ENCODE measurements at regions not wholly inside any gene's neighbourhood (a gene's known extent, or its start where the extent isn't known, plus 50 kb on each side); places are given as distances from the start of the nearest gene placed in this dataset.

DNA sequence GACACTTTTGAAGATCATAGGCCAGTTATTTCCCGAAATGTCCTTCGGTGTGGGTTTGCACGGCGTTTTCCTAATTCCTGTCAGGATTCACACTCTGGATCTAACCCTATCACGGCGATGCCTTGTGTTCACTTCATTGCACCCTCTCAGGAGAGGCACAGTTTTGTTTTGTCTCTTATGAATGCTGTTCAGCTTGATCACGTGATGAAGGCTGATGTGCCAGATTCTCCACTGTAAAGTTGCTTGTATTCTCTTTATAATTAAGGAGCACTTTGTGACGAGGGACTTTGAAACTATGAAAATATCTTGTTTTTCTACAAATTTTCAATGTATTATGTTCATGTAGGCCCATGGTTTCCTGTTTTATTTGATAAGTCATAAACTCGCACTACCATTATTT is 568.1 kb downstream of the ACTR3B start:
- TF ChIP-seq PATZ1 (CRISPR knock-in tag; IDR thresholded peaks at IDR 0.05; ENCODE audit: borderline replicate concordance) (no peak), ZFP30 (CRISPR knock-in tag; IDR thresholded peaks at IDR 0.05) (no peak), PPARA (CRISPR knock-in tag; IDR thresholded peaks at IDR 0.05; ENCODE audit: borderline replicate concordance) (no peak)

Data from SK-N-SH treated with all-trans-retinoic acid at 6 μM for 48 hours (cell line).